ENCODE measurements at regions not wholly inside any gene's neighbourhood (a gene's known extent, or its start where the extent isn't known, plus 50 kb on each side); places are given as distances from the start of the nearest gene placed in this dataset.

DNA sequence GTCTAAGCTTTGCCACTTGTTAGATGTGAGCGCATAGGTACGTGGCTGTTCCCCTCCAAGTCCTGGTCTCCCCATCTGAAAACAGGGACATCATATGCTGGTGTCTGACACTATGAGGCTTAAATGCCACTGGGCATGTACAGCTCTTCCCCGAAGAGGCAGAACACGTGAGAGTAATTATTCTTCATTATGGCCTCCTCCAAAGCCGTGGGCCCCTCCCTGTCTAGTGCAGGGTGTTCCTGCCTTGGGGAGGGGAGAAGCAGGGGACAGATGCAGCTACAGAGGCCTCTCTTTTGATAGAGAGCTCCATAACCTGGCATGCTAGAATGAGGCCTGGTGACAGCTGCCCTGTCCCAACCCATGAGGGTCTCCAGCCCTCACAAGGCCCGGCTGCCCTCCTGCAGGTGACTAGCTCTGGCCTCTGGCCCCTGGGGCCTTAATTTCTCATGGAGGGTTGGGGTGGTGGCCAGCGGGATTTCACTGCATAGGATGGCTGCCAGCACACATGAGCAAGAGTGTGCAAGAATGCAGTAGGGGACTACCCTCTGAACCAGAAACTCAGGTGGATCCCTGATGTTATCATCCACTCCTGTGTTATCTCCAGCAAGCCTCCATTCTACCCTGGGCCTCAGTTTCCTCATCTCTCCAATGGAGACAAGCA, 334.6 kb downstream of the MN1 start:
- DNase-seq = no peak

DNA sequence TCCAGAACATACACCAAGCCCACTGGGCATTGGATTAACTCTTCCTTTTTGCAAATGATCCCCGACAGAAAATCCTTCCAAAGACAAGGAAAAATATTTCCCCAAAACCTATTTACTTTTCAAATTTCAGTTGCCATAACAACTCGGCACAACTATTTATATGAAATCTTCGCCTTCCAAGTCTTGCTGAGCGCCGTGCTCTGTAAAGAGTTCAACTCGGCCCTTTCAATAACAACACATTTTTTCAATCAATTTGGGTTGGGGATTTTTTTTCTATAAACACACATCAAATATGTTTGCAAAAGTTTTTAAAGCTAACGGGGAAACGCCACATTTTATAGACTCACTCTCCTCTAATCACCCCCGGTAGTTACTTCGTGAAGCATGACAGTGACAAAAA, 333.8 kb downstream of the MN1 start:
- DNase-seq = no peak

DNA sequence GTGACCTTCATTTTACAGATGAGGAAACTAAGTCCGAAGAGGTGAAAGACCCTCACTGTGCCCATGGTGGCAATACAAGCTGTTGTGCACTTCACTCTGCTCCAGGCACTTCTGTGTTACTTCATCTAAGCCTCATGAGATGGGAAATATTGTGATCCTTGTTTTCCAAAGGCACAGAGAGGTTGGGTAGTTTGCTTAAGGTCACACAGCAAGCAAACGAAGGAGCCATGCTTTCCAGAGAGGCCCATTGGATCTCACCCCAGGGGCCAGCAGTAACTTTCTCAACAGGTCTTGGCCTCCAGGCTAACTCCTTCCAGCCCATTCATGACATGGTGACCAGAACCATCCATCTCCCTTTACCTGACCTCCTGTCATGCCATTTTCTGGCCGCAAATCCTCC, 332.8 kb downstream of the MN1 start:
- no peak for DNase-seq

DNA sequence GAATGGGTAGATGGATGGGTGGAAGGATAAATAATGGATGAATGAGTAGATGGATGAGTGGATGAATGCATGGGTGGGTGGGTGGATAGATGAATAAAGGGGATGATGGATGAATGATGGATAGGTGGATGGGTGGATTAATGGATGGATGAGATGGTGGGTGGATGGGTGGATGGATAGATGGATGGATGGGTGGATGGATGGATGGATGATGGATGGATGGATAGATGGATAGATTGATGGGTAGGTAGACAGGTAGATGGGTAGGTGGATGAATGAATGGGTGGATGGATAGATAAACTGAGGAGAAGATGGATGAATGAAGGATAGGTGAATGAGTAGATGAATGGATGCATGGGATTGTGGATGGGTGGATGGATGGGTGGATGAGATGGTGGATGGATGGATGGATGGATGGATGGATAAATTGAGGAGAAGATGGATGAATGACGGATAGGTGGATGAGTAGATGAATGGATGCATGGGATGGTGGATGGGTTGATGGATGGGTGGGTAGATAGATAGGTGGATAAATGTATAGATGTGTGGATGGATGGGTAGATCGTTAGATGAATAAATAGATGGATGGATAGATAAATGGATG, 331.3 kb downstream of the MN1 start:
- no peak for DNase-seq

DNA sequence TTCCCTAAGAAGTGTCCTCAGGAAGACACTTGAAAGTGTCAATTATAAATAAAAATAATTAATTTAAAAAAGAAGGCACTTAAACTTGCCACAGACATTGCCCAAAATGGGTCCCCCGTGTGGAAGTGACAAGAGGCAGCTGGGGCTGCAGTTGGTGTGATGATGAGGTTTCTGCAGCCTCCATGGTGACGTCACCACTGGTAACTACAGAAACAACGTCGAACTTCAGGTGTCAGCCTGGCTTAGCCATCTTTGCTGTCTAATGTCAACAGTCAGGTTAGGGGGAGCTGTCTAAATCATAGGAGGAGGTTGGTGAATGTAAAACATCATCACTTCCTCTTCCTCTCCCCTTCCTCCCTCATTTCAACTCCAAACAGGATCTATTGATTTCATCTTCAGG, 328.6 kb downstream of the MN1 start:
- DNase-seq = no peak

DNA sequence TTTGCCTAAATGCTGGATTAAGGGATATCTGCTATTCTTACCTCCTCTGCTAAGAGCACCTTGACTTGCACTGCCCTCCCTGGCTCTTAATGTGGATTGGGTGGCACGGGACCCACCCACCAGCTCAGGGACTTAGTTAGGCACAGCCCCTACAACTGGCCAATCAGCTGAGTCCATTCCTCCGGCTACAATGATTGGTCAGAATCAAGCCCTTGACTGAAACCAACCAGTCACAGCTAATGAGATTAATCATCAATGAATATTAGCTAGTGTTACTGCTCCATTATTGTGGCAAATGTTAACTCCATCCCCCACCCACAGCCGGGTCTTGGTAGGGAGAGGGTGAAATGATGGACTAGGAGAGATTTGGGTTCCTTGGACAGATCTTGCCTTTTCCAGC, 328.0 kb downstream of the MN1 start:
- no peak for DNase-seq

DNA sequence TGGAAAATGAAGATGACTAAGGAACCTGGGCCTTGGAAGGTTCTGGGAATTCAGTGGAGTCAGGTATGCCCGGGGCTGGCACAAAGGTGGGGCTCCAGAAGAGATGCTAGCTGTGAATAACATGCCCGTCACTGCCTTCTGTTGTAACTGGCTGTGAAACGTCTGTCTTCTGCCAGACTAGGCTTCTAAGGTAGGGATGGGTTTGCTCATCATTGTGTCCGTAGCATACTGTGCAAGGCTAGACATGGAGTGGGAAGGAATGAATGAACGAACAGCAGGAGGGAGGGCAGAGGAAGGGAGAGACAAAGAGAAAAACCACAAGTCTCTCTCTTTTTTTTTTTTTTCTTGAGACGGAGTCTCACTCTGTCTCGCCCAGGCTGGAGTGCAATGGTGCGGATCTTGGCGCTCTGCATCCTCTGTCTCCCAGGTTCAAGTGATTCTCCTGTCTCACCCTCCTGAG, 327.4 kb downstream of the MN1 start:
- DNase-seq = no peak

DNA sequence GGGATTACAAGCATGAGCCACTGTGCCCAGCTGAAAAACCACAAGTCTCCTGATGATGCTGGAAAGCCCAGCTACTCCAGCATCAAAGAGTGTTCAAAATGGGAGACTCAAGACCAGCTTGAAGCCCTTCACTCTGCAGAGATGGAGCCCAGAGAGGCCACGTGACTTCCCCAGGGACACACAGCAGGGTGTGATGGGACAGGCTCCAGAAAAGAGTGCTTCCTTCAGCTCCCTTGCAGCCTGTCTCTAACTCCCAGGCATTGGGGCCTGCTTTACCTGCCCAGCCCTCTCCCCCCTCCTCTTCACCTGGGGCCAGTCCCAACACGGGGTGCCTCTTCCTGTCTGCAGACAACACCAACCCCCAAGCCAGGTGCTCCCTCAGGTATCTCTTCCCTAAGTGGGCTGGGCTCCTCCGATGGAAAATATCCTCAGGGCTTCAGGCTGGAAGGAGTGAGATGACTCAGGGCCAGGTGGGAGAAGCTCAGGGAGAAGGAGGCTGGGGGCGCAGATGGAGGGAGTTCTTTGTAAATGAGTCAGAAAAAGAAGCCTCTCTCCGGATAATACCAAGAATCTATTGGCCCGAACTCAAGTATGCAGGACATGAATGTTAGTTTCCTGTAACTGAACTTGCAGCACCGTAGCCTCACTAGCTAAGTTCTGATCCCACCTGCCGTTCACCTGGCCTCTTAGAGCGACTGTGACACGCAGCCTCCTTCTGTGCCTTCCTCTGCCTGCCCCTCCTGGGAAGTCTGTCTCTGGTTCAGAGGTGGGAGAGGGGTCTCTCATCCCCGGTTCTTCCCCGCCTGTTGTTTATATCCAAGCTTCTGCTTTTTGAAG, 326.6 kb downstream of the MN1 start:
- no peak for DNase-seq

DNA sequence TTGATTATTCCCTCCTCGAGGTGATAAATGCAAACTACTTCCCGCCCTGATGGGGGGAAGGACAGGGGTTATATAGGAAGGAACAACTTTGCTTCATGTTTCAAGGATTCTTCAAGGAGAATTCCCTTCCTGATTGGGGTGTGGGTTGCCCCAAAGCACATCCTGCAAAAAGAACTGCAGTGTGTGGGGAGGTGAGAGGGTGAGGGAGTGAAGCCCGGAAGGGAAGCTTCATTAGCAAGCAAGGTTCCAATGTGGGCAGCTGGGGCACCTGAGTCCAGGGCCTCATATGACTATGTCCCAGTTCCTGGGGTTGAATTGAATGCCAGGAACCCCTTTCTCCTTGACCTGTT, 326.0 kb downstream of the MN1 start:
- no peak for DNase-seq

DNA sequence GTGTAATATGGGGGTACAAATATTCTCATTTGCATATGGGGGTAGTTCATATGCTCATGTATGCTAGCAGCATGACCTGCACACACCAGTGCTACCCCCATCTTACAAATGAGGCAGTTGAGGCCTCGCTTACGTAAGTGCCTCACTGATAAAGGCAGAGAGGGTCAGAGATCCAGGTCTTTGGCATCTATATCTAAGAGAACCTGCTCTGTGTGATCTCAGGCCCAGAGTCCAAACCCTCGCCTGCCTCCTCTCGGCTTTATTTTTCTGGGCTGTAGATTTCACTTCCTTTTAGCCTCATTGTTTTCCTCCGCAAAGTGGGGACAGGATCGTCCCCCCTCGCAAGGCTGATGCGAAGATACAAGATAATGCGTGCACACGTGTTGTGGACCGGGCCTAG, 325.2 kb downstream of the MN1 start:
- DNase-seq = no peak

DNA sequence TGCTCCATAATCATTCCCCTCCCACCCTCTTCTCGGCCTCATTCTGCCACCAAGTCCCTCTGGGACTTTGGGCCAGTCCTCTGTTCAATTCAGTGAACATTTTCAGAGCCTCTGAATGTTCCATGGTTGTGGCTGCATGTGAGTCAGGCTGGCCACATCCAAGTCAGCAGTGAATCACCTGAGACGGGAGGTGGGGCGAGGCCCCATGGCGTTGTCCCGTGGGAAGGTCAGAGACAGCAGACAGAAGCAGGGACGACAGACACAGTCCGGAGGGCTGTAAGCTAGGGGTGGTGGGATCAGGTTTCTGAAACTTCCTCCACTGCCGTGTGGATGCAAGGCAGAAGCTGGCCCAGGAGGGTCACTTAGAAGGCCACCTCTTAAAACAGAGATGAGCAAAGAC, 324.8 kb downstream of the MN1 start:
- no peak for DNase-seq

DNA sequence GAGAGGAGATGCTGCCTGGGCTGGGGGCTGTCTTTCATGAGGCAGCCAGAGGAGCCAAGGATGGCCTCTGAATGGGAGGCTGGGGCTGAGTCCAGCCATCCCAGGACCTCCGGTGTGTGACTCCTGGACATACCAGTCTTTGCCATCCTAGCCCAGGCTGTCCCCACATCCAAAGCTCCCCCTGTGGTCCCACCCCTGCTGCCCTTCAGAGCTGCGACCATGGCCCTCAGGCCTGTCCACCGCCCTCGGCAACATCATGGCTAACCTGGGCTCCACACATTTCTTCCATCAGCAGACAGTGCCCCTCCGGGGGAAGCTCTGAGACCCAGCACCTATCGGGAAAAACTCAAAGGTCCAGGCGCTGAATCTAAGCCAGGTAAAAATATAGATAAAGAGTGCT, 324.4 kb downstream of the MN1 start:
- DNase-seq = no peak

DNA sequence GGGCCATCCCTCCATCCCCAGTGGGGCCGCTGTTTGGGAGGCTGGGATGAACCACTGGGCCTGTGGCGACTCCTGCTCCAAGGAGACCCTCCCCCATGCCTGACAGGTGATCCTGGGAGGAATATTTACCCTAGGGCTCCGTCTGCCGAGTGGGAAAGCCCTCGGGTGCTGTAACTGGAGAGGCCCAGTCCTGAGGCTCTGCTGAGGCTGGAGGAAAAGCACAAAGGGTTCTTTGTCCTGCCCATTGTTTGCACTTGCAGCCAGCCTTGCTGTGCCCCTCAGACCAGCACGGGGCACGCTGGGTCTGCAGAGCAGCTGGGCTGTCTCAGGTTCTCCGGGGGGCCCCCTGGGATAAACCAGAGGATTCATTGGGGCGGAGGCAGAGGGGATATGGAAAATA, 321.1 kb downstream of the MN1 start:
- DNase-seq = no peak

DNA sequence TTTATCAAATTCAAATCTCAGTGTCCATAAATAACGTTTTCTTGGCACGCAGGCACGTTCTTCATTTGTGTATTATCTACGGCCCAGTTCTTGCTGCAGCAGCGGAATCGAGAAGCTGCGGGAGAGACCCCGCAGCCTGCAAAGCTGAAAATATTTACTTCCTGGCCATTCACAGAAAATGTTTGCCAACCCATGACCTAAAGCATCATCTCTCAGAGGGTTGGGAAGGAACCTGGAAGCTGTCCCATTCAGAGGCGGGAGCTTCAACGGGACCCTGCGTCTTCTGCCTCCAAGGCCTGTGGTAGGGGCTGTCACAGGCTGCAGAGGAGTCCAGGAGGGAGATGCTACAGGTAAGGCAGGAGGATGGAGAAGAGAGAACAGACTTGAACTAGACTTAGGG, 319.2 kb downstream of the MN1 start:
- DNase-seq = no peak

DNA sequence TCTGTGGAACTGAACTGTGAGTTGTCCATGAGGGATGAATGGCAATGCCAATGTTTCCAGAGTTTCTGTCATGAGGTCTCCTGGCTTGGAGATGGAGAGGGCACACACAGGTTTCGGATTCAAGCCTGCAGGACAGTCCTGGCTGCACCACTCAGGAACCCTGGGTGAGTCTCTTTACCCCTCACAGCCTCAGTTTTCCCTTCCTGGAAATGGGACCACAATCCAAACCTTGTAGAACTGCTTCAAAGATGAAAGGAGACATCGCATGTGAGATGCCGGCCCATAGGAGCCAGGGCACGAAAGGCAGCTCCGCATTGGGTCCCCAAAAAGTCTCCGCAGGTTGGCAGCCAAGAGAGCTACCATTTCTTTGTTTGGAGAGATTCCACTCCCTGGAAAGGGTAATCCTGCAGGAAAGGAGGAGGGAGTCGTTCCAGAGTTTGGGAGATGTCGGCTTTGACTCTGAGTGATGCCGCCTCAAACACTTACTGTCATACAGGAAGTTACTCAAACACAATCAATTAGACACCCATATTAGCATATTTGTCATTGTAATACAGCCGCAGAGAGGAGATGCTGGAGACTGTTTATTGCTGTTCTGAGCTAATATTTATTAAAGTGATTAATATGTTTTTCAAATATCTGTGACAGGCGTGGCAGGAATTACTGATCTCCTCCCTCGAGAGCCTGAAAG, 318.3 kb downstream of the MN1 start:
- DNase-seq = no peak

DNA sequence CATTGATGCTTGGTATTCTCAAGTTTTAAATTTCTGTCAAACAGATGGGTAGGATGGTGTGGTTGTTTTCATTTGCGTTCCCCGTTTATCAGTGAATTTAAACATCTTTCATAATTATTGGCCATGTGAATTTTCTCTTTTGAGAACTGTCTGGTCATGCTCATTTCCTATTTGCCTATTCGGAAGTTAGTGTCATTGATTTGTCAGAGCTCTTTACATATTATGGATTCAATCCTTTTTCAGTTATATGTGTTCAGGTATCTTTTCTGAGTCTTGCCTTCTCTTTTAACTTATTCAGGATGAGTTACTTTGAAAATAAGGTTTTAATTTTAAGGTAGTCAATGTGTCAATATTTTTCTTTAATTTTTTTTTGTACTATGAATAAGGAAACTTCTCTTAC, 315.7 kb downstream of the MN1 start:
- DNase-seq = no peak

DNA sequence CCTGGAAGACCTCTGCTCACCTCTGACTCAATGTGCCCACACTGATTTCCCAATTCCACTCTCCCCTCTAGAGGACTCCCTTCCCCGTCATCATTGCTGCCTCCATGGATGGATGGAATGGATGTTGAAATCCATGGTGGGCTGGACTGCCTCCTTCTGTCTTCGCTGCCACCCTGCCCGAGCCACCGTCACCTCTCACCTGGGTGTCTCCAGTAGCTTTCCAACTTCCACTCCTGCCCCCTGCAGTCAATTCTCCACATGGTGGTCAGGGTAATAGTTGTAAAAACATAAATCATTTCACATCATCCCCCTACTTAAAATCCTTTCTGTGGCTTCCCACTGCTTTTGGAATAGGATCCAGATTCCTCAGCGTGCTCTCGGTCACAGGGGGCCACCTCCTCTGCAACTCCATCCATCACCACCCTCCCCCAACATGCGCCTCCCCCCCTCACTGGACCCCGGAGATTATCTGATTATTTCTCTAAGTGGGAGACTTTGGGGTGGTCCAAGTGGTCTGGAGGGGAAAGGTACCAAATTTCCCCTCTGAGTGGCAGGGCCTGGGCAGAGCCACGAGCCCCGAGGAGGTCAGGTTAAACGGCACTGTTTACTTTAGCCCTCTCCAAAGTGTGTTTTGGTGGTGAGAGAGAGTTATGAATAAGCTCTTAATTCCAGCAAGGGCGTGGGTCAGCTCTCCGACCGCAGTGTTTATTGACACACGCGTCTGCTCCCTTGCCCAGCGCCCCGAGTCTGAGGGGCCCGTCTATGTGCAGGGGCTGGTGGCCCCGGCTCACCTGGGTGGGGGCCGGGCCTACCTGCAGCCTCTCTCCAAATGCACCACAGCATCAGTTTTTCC, 313.7 kb downstream of the MN1 start:
- no peak for DNase-seq

DNA sequence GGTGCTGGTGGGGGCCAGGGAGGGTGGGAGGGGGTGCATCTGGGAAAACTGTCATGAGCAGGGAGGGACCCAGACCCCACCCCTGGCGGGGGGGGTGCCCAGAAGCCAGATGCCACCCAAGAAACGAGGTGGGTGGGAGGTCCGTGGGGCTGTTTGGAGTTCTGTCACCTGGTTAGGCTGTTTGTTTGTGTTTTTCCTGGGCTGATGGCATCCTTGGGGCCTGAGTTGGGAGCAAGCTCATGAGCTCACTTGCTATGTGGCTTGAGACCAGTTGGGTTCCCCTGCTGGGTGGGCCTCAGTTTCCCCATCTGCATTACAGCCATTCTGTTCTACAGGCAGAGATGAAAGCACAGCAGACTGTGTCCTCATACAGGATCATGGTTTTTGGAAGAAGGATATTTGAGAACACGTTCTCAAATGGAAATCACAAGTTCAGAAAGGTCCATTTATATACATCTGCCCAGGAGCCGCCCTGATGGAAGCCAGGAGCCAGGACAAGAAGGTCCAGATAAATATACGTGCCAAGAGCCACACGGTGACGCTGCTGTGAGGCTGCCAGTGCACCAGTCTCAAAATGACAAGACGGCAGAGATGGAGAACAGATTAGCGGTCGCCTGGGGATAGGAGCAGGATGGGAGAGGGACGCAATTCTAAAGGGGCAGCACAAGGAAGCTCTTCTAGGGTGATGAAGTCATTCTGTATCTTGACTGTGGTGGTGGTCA, 312.9 kb downstream of the MN1 start:
- no peak for DNase-seq

DNA sequence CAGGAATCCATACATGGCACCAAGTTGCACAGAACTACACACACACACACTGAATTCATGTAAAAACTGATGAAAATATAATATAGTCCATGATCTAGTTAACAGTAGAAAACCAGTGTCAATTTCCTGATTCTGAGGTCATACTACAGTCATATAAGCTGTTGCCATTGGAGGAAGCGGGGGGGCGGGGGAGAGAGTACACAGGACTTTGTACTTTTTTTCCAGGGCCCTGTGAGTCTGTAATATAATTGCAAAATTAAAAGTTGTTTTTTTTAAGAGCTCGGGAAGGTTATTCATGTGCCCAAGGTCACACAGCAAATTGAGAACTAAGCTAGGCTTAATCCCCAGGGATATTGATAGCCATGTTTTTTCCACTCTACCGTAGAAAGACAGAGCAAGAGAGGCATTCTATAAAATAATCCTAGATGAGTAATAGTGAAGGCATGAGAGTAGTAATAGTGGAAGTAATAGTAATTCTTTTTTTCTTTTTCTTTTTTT, 312.3 kb downstream of the MN1 start:
- DNase-seq = no peak

DNA sequence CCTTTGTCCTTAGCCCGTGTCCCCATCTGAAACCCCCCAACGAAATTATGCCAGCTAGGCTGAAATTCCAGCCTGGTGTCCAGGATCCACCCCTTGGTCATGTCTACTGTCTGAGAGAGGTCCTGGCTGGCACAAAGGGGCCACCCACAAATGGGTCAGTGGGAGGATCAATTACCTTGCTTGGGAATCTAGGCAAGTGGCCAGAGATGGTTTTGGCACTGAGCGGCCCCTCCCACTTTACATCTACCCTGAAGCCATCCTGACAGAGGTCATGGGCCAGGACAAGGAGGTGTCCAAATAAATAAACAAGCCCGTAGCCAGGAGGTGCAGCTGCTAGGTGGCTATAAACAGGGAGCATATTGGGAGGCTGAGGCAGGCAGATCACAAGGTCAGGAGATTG, 311.5 kb downstream of the MN1 start:
- no peak for DNase-seq

DNA sequence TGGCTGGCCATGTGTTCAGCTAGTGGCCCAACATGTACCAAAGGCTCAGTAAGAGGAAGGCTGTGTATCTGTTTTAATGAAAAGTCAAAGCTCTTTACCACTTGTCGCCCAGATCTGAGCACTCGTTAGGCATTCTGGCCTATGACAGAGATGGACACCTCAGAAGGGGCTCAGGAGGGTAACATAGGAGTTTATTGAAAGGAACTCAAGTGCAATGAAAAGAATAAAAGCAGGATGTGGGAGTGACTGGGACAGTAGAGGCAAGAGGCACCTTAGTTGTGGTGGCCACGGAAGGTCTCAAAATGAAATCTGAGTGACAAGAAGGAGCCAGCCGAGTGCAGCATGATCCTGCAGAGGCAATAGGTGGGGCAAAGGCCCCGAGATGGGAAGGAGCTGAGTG, 309.7 kb downstream of the MN1 start:
- no peak for DNase-seq
